Right atrium auricular region (tissue), 2 donors: ENCODE measurements at regions not wholly inside any gene's neighbourhood (a gene's known extent, or its start where the extent isn't known, plus 50 kb on each side); places are given as distances from the start of the nearest gene placed in this dataset.

Source experiments
- DNase-seq: peaks from one replicate; pipeline ENCODE4 v3.0.0-alpha.2; 2019; ENCODE audit warnings: low spot score
- H3K27ac ChIP-seq, 2 donors: fragments of 200-600 bp; sonication (generic); 1 replicate in 1 of 2; 2 replicates in 1 of 2; pipeline ENCODE4 v1.5.1; 2016 to 2019
- H3K27me3 ChIP-seq, 2 donors: fragments of 200-600 bp; sonication (generic); one replicate each; pipeline versions ENCODE4 v1.5.1 to v1.6.0; 2017 to 2019
- H3K36me3 ChIP-seq: fragments of 200-600 bp; sonication (generic); one replicate; pipeline ENCODE4 v1.5.1; 2016
- H3K4me1 ChIP-seq, 2 donors: fragments of 200-600 bp; sonication (generic); one replicate each; pipeline versions ENCODE4 v1.5.1 to v1.6.0; 2017 to 2019
- H3K4me3 ChIP-seq, 2 donors: fragments of 200-600 bp; sonication (generic); 1 replicate in 1 of 2; 2 replicates in 1 of 2; pipeline ENCODE4 v1.5.1; 2017 to 2019; ENCODE audit warnings: mild to moderate bottlenecking in 1 of 2, moderate library complexity in 1 of 2
- H3K9me3 ChIP-seq, 2 donors: fragments of 200-600 bp; sonication (generic); one replicate each; pipeline ENCODE4 v1.5.1; 2019
- TF ChIP-seq, protein P1 (sequence below), 2 donors: fragments of 200-600 bp; sonication (generic); IDR thresholded peaks; one replicate each; pipeline ENCODE4 v1.5.1; 2019; ENCODE audit warnings: antibody characterized with exemption in 2 of 2

DNA sequence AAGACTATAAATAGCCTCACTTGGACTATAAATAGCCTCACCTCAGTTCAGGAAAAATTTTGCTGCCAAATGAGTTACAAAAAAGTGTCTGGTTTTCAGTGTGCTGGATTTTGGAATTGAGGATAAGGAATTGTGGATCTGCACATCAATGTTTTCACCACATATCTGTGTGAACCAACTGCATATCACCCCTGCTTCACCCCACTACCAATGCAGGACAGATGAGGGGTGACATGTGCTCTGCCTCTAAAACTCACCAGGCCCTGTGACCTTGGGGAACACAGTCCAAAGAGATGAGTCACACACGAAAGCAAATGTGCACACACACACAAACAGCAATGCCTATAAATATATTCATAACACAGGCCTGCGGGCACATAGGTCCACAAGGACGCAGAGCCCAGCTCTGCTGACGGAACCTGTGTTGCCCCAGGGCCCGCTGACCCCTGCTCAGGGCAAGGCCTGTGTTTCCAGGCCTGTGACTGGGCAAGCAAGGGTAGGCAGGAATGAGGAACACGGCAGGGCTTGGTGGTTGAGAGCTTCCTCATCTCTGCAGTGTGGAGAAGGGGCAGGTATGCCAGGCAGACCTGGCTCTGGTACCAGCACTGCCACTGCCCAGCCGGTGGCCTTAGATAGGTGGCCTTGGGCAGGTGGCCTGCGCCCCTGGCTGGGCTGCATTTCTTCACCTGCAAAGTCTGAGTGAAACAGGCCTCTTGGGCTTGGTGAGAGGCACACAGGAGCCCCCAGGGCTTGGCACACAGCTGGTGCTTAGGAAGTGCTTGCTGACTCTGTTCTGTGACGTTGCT lies 82.4 kb downstream of the ARL6IP4 start:
- peaks cover 0 to 89% of the 10 kb centered on the region in 2 donors for H3K4me1 ChIP-seq
- no peaks in the 10 kb centered on the region for H3K27me3 ChIP-seq
- no peak overlapping the region for H3K4me3 ChIP-seq
- H3K27ac ChIP-seq: peak overlapping the region; percentile 86 to 94
- H3K9me3 ChIP-seq: no peaks in the 10 kb centered on the region
- TF ChIP-seq, protein P1, sequence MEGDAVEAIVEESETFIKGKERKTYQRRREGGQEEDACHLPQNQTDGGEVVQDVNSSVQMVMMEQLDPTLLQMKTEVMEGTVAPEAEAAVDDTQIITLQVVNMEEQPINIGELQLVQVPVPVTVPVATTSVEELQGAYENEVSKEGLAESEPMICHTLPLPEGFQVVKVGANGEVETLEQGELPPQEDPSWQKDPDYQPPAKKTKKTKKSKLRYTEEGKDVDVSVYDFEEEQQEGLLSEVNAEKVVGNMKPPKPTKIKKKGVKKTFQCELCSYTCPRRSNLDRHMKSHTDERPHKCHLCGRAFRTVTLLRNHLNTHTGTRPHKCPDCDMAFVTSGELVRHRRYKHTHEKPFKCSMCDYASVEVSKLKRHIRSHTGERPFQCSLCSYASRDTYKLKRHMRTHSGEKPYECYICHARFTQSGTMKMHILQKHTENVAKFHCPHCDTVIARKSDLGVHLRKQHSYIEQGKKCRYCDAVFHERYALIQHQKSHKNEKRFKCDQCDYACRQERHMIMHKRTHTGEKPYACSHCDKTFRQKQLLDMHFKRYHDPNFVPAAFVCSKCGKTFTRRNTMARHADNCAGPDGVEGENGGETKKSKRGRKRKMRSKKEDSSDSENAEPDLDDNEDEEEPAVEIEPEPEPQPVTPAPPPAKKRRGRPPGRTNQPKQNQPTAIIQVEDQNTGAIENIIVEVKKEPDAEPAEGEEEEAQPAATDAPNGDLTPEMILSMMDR (IDR thresholded peaks at IDR 0.05): no peak
- H3K36me3 ChIP-seq: no peaks in the 10 kb centered on the region
- DNase-seq: peak; percentile 73

DNA sequence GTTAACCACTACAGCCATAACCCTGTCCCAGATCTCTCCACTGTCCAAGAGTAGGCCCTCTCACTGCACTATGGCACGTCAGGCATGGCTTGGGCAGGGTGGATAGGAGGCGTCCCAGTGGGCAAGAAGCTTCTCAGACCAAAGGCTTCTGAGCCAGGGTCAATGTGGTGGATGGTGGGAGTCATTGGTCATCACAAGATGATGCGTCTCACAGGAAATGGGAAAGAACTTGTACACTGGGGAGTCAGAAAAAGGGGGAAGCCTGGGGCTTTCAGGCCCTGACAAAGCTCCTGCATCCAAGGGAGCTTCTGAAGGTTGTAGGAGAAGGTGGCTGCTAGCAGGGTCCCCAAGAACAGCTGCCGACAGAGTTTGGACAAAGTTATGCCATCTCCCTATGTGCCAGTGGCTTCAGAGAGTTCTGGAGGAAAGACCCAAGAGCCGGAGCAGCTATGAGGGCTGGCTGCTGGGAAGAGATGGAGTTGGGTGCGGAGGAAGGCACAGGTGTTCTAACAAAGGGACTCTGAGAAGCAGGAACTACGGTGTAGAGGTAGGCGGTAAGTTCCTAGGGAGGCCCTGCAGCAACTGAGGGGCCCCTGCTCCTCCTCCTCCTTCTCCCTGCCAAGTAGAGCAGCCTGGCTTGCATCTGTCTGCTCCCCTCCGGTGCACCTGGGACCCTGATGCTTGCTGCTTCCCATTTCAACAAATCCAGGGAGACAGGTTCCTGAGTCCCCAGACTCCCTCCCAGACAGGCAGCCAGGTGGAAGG lies 81.1 kb downstream of the ARL6IP4 start:
- Histone ChIP-seq H3K4me3 (no peak overlapping the region), H3K36me3 (no peaks in the 10 kb centered on the region), H3K27ac (peak overlapping the region; percentile 86 to 94), H3K9me3 (no peaks in the 10 kb centered on the region), H3K27me3 (no peaks in the 10 kb centered on the region), H3K4me1 (peaks cover 0 to 83% of the 10 kb centered on the region in 2 donors)
- TF ChIP-seq, protein P1 (IDR thresholded peaks at IDR 0.05): no peak
- DNase-seq: no peak

DNA sequence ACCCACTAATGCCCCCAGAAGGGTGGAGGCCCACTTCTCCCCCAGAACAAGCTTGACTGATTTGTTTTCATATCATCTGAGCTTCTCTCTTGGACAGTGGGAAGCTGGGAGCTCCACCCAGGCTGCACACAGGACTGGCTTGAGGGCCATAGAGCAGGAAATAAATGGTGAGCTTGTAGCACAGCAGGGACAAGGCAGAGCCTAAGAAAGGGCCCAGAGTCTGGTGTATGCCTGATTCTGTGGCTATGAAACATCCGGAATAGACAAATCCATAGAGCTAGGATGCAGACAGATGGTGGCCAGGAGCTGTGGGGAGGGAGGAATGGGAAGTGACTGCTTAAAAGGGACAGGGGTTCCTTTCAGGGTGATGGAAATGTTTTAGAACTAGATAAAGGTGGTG lies 79.0 kb downstream of the ARL6IP4 start:
- TF ChIP-seq, protein P1 (IDR thresholded peaks at IDR 0.05): no peak
- H3K27ac ChIP-seq: peak overlapping the region; percentile 81 to 85
- H3K9me3 ChIP-seq: no peaks in the 10 kb centered on the region
- no peak for DNase-seq
- H3K4me1 ChIP-seq: peaks cover 0 to 78% of the 10 kb centered on the region in 2 donors
- no peak overlapping the region for H3K4me3 ChIP-seq
- H3K36me3 ChIP-seq: no peaks in the 10 kb centered on the region
- no peaks in the 10 kb centered on the region for H3K27me3 ChIP-seq

DNA sequence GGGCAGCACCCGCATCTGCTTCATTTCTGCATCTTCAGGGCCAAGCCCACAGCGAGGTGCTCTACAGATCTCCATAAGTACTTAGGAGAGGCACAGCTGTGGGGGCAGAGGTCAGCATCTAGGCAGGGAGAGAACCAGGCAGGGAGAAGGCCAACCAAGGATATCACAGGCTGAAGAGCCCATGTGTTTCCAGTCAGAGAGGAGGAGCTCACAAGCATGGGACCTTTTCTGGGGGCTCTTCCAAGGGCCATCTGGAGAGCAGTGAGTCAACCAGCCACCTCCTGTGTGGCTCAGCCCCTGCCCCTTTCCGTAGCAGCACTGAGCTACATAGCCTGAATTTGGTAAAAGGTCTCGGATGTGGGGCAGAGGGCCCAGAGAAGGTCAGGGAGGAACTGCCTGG lies 78.5 kb downstream of the ARL6IP4 start:
- H3K36me3 ChIP-seq: no peaks in the 10 kb centered on the region
- no peak for DNase-seq
- H3K9me3 ChIP-seq: no peaks in the 10 kb centered on the region
- peaks cover 0 to 73% of the 10 kb centered on the region in 2 donors for H3K4me1 ChIP-seq
- H3K27ac ChIP-seq: peak overlapping the region; percentile 81 to 85
- TF ChIP-seq, protein P1 (IDR thresholded peaks at IDR 0.05): no peak
- no peaks in the 10 kb centered on the region for H3K27me3 ChIP-seq
- no peak overlapping the region for H3K4me3 ChIP-seq

DNA sequence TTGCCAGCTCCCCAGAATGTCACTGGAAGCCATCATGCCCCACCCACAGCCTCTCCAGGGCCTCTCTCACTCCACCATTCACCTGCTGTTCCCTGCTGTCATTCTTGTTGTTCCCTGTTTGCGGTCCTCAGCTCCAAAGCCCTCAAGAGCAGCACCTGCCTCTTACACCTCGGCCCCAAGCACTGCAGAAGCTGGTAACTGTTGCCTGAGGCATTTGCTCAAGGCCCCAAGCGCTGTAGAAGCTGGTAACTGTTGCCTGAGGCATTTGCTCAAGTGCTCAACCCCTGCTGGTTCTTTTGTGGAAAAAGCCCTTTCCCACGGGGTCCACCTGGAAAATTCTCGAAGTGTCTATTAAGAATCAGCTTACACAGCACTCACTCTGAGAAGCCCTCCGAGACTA lies 78.0 kb downstream of the ARL6IP4 start:
- peaks cover 0 to 68% of the 10 kb centered on the region in 2 donors for H3K4me1 ChIP-seq
- H3K27me3 ChIP-seq: no peaks in the 10 kb centered on the region
- no peak overlapping the region for H3K4me3 ChIP-seq
- H3K9me3 ChIP-seq: no peaks in the 10 kb centered on the region
- DNase-seq: no peak
- H3K27ac ChIP-seq: peak overlapping the region; percentile 81 to 85
- H3K36me3 ChIP-seq: no peaks in the 10 kb centered on the region
- TF ChIP-seq, protein P1 (IDR thresholded peaks at IDR 0.05): no peak
